ENCODE measurements at regions not wholly inside any gene's neighbourhood (a gene's known extent, or its start where the extent isn't known, plus 50 kb on each side); places are given as distances from the start of the nearest gene placed in this dataset.

GRCh38 chr20:41716911-41717310 is 98.7 kb upstream of the CHD6 start:
- Mint-ChIP-seq H3K4me3 (no peak overlapping the region), H3K4me1 (no peaks in the 10 kb centered on the region), H3K27me3 (ENCODE audit: low read depth in 2 of 2) (peaks cover 10% of the 10 kb centered on the region in 2 donors), H3K27ac (no peak overlapping the region), H3K36me3 (no peaks in the 10 kb centered on the region), H3K9me3 (no peaks in the 10 kb centered on the region)
- no peak for ATAC-seq
- H3K27ac ChIP-seq (ENCODE audit: low read length): no peak overlapping the region
- TF ChIP-seq CTCF (IDR thresholded peaks at IDR 0.05): no peak
- no peaks in the 10 kb centered on the region for H3K36me3 ChIP-seq (ENCODE audit: control insufficient read depth, insufficient read depth, low read length)
- intact Hi-C loops (cut with micrococcal nuclease): no loop called here
- H3K27me3 ChIP-seq (ENCODE audit: control insufficient read depth, insufficient read depth, low read length): no peaks in the 10 kb centered on the region
- no peaks in the 10 kb centered on the region for H3K9me3 ChIP-seq (ENCODE audit: control insufficient read depth, insufficient read depth, low read length)
- no peak for DNase-seq
- no peaks in the 10 kb centered on the region for H3K4me1 ChIP-seq (ENCODE audit: control insufficient read depth, insufficient read depth, low read length)
- H3K4me3 ChIP-seq (ENCODE audit: low read length): no peak overlapping the region

GRCh38 chr20:41716436-41716835 is 98.3 kb upstream of the CHD6 start:
- H3K4me3 ChIP-seq (ENCODE audit: low read length): no peak overlapping the region
- Mint-ChIP-seq H3K9me3 (no peaks in the 10 kb centered on the region), H3K4me1 (no peaks in the 10 kb centered on the region), H3K36me3 (no peaks in the 10 kb centered on the region), H3K27ac (no peak overlapping the region), H3K4me3 (no peak overlapping the region), H3K27me3 (ENCODE audit: low read depth in 2 of 2) (peaks cover 10 to 11% of the 10 kb centered on the region in 2 donors)
- 78% methylated on average over 1 of the region's 3 CpGs for WGBS (ENCODE audit: insufficient coverage)
- no peaks in the 10 kb centered on the region for H3K9me3 ChIP-seq (ENCODE audit: control insufficient read depth, insufficient read depth, low read length)
- DNase-seq: no peak
- no peaks in the 10 kb centered on the region for H3K4me1 ChIP-seq (ENCODE audit: control insufficient read depth, insufficient read depth, low read length)
- no peaks in the 10 kb centered on the region for H3K36me3 ChIP-seq (ENCODE audit: control insufficient read depth, insufficient read depth, low read length)
- TF ChIP-seq CTCF (IDR thresholded peaks at IDR 0.05): no peak
- no peaks in the 10 kb centered on the region for H3K27me3 ChIP-seq (ENCODE audit: control insufficient read depth, insufficient read depth, low read length)
- intact Hi-C loops (cut with micrococcal nuclease): no loop called here
- H3K27ac ChIP-seq (ENCODE audit: low read length): no peak overlapping the region
- ATAC-seq: no peak

GRCh38 chr20:41715526-41715925 is 97.3 kb upstream of the CHD6 start:
- no peaks in the 10 kb centered on the region for H3K36me3 ChIP-seq (ENCODE audit: control insufficient read depth, insufficient read depth, low read length)
- H3K4me3 ChIP-seq (ENCODE audit: low read length): no peak overlapping the region
- no peaks in the 10 kb centered on the region for H3K9me3 ChIP-seq (ENCODE audit: control insufficient read depth, insufficient read depth, low read length)
- no peak overlapping the region for H3K4me3 Mint-ChIP-seq
- H3K27ac Mint-ChIP-seq: no peak overlapping the region
- no peak for DNase-seq
- no peak overlapping the region for H3K27ac ChIP-seq (ENCODE audit: low read length)
- H3K36me3 Mint-ChIP-seq: no peaks in the 10 kb centered on the region
- H3K27me3 Mint-ChIP-seq (ENCODE audit: low read depth in 2 of 2): peaks cover 10 to 13% of the 10 kb centered on the region in 2 donors
- H3K4me1 Mint-ChIP-seq: no peaks in the 10 kb centered on the region
- H3K9me3 Mint-ChIP-seq: no peaks in the 10 kb centered on the region
- no peak for TF ChIP-seq CTCF (IDR thresholded peaks at IDR 0.05)
- no peaks in the 10 kb centered on the region for H3K4me1 ChIP-seq (ENCODE audit: control insufficient read depth, insufficient read depth, low read length)
- WGBS (ENCODE audit: insufficient coverage): 36% methylated on average over 1 of the region's 1 CpG
- no peaks in the 10 kb centered on the region for H3K27me3 ChIP-seq (ENCODE audit: control insufficient read depth, insufficient read depth, low read length)
- intact Hi-C loops (cut with micrococcal nuclease): no loop called here
- no peak for ATAC-seq

DNA sequence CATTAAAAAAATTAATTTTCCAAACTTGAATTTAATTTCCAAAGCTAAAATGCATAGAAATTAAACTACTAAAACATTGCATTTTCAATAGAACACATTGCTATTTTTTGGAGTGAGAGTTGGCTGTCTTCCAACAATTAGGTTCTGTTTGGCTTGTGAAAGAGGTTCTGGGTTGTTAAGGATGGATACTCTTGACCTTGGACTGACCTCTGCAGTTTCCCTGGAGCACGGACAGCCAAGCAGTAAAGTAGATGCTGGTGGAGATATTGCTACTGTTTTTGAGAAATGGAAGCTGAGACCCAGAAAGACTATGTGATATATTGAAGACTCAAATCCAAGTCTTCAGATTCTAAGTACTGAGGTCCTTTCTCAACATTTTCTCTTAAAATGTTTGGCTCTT is 95.9 kb upstream of the CHD6 start:
- WGBS (ENCODE audit: insufficient coverage): 54% methylated on average over 1 of the region's 1 CpG
- Histone ChIP-seq H3K4me1 (ENCODE audit: control insufficient read depth, insufficient read depth, low read length) (no peaks in the 10 kb centered on the region), H3K4me3 (ENCODE audit: low read length) (no peak overlapping the region), H3K9me3 (ENCODE audit: control insufficient read depth, insufficient read depth, low read length) (no peaks in the 10 kb centered on the region), H3K27ac (ENCODE audit: low read length) (no peak overlapping the region), H3K27me3 (ENCODE audit: control insufficient read depth, insufficient read depth, low read length) (no peaks in the 10 kb centered on the region), H3K36me3 (ENCODE audit: control insufficient read depth, insufficient read depth, low read length) (no peaks in the 10 kb centered on the region)
- Mint-ChIP-seq H3K27me3 (ENCODE audit: low read depth in 2 of 2) (peaks cover 10 to 13% of the 10 kb centered on the region in 2 donors), H3K27ac (no peak overlapping the region), H3K36me3 (no peaks in the 10 kb centered on the region), H3K4me3 (no peak overlapping the region), H3K9me3 (no peaks in the 10 kb centered on the region), H3K4me1 (no peaks in the 10 kb centered on the region)
- TF ChIP-seq CTCF (IDR thresholded peaks at IDR 0.05): no peak
- intact Hi-C loops (cut with micrococcal nuclease): no loop called here
- DNase-seq: no peak
- ATAC-seq: no peak

Measured in natural killer cell (primary cell).